ENCODE measurements at regions not wholly inside any gene's neighbourhood (a gene's known extent, or its start where the extent isn't known, plus 50 kb on each side); places are given as distances from the start of the nearest gene placed in this dataset.

DNA sequence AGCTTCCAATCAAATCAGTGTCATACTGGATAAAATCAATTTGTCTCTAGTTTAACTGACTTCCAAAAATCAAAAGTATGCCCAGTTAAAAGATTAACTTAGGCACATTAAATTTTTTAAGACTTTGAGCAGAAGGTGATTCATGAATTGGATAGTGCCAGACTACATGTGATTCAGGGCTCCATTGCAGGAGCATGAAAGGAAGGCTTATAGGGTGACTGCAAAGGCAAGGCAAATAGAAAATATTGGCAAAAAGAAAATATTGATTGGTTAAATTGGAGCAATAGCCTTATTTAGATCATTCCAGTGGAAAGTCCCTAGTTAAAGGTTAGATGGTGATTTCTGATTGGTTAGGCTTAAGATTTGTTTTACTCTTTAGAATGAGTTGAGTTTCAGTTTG is 223.9 kb upstream of the ERCC4 start:
- Histone ChIP-seq H3K4me3 (no peak overlapping the region), H3K27ac (no peak overlapping the region), H3K79me2 (no peaks in the 10 kb centered on the region), H3K9me2 (replicated peaks; ENCODE audit: insufficient read depth) (no peaks in the 10 kb centered on the region), H3K27me3 (no peaks in the 10 kb centered on the region), H2AFZ (no peak overlapping the region), H3K9me3 (ENCODE audit: low read depth) (no peaks in the 10 kb centered on the region), H4K20me1 (ENCODE audit: insufficient read depth, poor library complexity, severe bottlenecking) (no peaks in the 10 kb centered on the region), H3K4me2 (no peak overlapping the region), H3K4me1 (ENCODE audit: insufficient read depth) (no peaks in the 10 kb centered on the region), H3K36me3 (replicated peaks; ENCODE audit: insufficient read depth, low read depth) (no peaks in the 10 kb centered on the region)
- TF ChIP-seq EZH2phosphoT487 (IDR thresholded peaks at IDR 0.05; ENCODE audit: low read depth, severe bottlenecking, unreplicated experiment) = no peak
- DNase-seq (ENCODE audit: low spot score) = no peak

- H3K9me2 ChIP-seq (replicated peaks; ENCODE audit: insufficient read depth) = no peaks in the 10 kb centered on the region
- no peaks in the 10 kb centered on the region for H3K27me3 ChIP-seq
- no peaks in the 10 kb centered on the region for H3K4me1 ChIP-seq (ENCODE audit: insufficient read depth)
- H3K36me3 ChIP-seq (replicated peaks; ENCODE audit: insufficient read depth, low read depth) = no peaks in the 10 kb centered on the region
- no peaks in the 10 kb centered on the region for H3K79me2 ChIP-seq
- no peaks in the 10 kb centered on the region for H3K9me3 ChIP-seq (ENCODE audit: low read depth)
- H3K27ac ChIP-seq = no peak overlapping the region
- 80% methylated on average over 1 of the region's 1 CpG for WGBS (ENCODE audit: low lambda C conversion rate, missing lambda C conversion rate)
- no peak for DNase-seq (ENCODE audit: low spot score)
- H4K20me1 ChIP-seq (ENCODE audit: insufficient read depth, poor library complexity, severe bottlenecking) = no peaks in the 10 kb centered on the region
- no peak for TF ChIP-seq CTCF (IDR thresholded peaks at IDR 0.05; ENCODE audit: poor library complexity)
- TF ChIP-seq EZH2phosphoT487 (IDR thresholded peaks at IDR 0.05; ENCODE audit: low read depth, severe bottlenecking, unreplicated experiment) = no peak
- TF ChIP-seq EZH2 (IDR thresholded peaks at IDR 0.05; ENCODE audit: borderline replicate concordance) = no peak
- H3K4me2 ChIP-seq = no peak overlapping the region
- no peak overlapping the region for H3K4me3 ChIP-seq
- no peak overlapping the region for H2AFZ ChIP-seq
Measured at GRCh38 chr16:13697013-13697412, 222.9 kb upstream of the ERCC4 start.

GRCh38 chr16:13697568-13697967 is 222.4 kb upstream of the ERCC4 start:
- H2AFZ ChIP-seq = no peak overlapping the region

GRCh38 chr16:13702614-13703013 is 217.3 kb upstream of the ERCC4 start:
- WGBS (ENCODE audit: low lambda C conversion rate, missing lambda C conversion rate) = 72% methylated on average over 4 of the region's 4 CpGs
- no peaks in the 10 kb centered on the region for H3K27me3 ChIP-seq
- H2AFZ ChIP-seq = no peak overlapping the region
- no peaks in the 10 kb centered on the region for H3K9me2 ChIP-seq (replicated peaks; ENCODE audit: insufficient read depth)
- no peak overlapping the region for H3K4me2 ChIP-seq
- no peak overlapping the region for H3K4me3 ChIP-seq
- DNase-seq (ENCODE audit: low spot score) = no peak
- no peaks in the 10 kb centered on the region for H3K36me3 ChIP-seq (replicated peaks; ENCODE audit: insufficient read depth, low read depth)
- no peaks in the 10 kb centered on the region for H3K9me3 ChIP-seq (ENCODE audit: low read depth)
- H3K79me2 ChIP-seq = no peaks in the 10 kb centered on the region
- H3K27ac ChIP-seq = no peak overlapping the region
- TF ChIP-seq CTCF (IDR thresholded peaks at IDR 0.05; ENCODE audit: poor library complexity) (no peak), EZH2phosphoT487 (IDR thresholded peaks at IDR 0.05; ENCODE audit: low read depth, severe bottlenecking, unreplicated experiment) (no peak), EZH2 (IDR thresholded peaks at IDR 0.05; ENCODE audit: borderline replicate concordance) (no peak)
- H3K4me1 ChIP-seq (ENCODE audit: insufficient read depth) = no peaks in the 10 kb centered on the region
- H4K20me1 ChIP-seq (ENCODE audit: insufficient read depth, poor library complexity, severe bottlenecking) = no peaks in the 10 kb centered on the region

More at GRCh38 chr16:13697568-13697967, 222.4 kb upstream of the ERCC4 start:
- Histone ChIP-seq H3K79me2 (no peaks in the 10 kb centered on the region), H3K27me3 (no peaks in the 10 kb centered on the region), H3K9me2 (replicated peaks; ENCODE audit: insufficient read depth) (no peaks in the 10 kb centered on the region), H3K27ac (no peak overlapping the region), H3K4me1 (ENCODE audit: insufficient read depth) (no peaks in the 10 kb centered on the region), H3K9me3 (ENCODE audit: low read depth) (no peaks in the 10 kb centered on the region), H3K4me2 (no peak overlapping the region), H4K20me1 (ENCODE audit: insufficient read depth, poor library complexity, severe bottlenecking) (no peaks in the 10 kb centered on the region), H3K36me3 (replicated peaks; ENCODE audit: insufficient read depth, low read depth) (no peaks in the 10 kb centered on the region), H3K4me3 (no peak overlapping the region)
- TF ChIP-seq CTCF (IDR thresholded peaks at IDR 0.05; ENCODE audit: poor library complexity) (no peak), EZH2 (IDR thresholded peaks at IDR 0.05; ENCODE audit: borderline replicate concordance) (no peak), EZH2phosphoT487 (IDR thresholded peaks at IDR 0.05; ENCODE audit: low read depth, severe bottlenecking, unreplicated experiment) (no peak)
- no peak for DNase-seq (ENCODE audit: low spot score)

Measured in hepatocyte (in vitro differentiated cells).